GM21717 (cell line): ENCODE measurements at regions not wholly inside any gene's neighbourhood (a gene's known extent, or its start where the extent isn't known, plus 50 kb on each side); places are given as distances from the start of the nearest gene placed in this dataset.
"Not testable (repeated sequence)": the region's sequence is repeated elsewhere in the genome, so short reads cannot be mapped to it uniquely, and the experiment has no call there.

ENCODE experiments used
- ATAC-seq: cut with Tn5 transposase; IDR thresholded peaks from one replicate; pipeline ENCODE4 v1.9.1; 2021; ENCODE audit warnings: mild to moderate bottlenecking, moderate library complexity; ENCODE audit not compliant: unreplicated experiment

DNA sequence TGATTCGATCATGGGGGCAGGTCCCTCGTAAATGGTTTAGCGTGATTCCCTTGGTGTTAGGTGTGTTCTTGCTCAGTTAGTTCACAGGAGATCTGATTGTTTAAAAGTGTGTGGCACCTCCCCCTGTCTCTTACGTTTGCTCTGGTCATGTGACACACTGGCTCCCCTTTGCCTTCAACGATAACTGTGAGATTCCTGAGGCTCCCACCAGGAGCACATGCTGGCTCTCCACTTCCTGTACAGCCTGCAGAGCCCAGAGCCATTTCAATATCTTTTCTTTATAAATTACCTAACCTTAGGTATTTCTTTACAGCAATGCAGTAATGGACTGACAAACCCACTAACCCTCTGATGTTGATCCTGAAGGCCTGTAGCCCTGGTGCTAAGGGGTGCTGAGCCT, 141.9 kb downstream of the FCRL5 start:
- no peak for ATAC-seq

- no peak for ATAC-seq
Observed at GRCh38 chr1:157409927-157410326, 142.4 kb downstream of the FCRL5 start.

- no peak for ATAC-seq
Observed at GRCh38 chr1:157407917-157408525, 144.3 kb downstream of the FCRL5 start.

- no peak for ATAC-seq
Observed at GRCh38 chr1:157407367-157407766, 144.9 kb downstream of the FCRL5 start.

DNA sequence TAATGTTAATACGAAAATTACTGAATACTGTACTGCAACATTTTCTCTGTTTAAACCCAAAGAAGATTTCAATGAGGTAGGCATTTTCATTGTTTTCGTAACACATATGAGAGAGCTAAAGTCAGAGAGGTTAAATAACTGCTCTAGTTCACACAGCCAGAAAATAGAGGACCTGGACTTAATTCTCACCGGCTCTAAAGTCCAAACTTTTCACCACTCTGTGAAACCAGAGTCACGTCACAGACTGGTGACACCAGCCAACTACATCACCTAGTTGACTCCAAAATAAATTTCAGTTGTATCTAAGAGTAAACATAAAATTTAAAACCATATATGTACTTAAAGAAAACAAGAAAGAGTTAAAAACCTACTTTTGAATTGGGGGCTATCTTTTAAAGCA, 146.7 kb downstream of the FCRL5 start:
- ATAC-seq, result no peak

DNA sequence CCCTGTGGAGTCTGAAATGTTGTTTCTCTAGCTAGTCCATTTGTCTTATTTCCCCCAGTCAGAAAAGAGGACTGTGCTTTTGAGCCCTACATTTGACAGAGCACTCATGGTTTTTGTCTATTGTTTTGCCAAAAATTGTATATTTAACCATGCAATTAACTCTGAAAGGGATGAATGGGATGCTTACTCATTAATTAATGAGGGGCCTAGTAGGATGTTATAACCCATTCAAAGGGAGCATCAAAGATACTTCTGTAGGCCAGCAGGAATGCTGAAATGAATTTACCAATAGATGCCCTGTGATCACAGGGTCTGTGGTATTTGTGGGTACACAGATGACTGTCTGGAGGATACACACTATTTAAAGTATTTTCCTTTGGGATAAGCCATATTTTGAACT, 147.7 kb downstream of the FCRL5 start:
- no peak for ATAC-seq

DNA sequence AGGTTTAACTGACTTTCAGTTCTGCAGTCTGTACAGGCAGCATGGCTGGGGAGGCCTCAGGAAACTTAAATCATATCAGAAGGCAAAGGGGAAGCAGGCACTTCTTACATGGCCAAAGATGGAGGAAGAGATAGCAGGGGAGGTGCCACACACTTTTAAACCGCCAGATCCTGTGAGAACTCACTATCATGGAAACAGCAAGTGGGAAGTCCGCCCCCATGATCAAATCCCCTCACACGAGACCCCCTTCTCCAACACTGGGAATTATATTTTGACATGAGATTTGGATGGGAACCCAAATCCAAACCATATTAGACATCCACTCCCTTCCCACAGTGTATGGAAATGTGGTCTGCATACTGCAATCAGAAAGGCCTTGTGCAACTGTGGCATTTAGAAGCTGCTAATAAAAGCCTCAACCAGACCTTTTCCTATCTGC, 148.2 kb downstream of the FCRL5 start:
- ATAC-seq, result peak; percentile 30

- peak; percentile 24 for ATAC-seq
Observed at GRCh38 chr1:157403608-157404007, 148.7 kb downstream of the FCRL5 start.

- ATAC-seq, result peak; percentile 79
Observed at GRCh38 chr1:157403203-157403602, 149.1 kb downstream of the FCRL5 start.

- no peak for ATAC-seq
Observed at GRCh38 chr1:157400766-157401165, 151.5 kb downstream of the FCRL5 start.

DNA sequence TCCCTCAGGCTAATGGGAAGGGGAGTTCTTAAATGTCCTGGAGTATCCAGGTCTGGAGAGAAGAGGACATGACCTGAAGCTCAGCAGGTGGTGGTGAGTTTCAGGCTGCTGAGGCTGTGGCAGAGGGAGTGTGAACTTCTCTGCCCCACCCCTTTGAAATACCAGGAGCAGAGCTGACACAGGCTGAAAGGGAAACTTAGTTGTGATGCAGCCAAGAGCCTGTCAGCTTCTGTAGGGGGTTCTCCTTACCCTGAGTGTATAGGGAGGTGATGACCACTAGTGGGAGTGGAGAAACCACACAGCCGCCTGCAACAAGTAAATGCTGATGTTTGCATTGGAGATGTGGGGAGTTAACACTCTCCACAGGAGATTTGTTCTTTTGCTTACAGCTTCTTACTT, 152.3 kb downstream of the FCRL5 start:
- peak; percentile 67 for ATAC-seq

DNA sequence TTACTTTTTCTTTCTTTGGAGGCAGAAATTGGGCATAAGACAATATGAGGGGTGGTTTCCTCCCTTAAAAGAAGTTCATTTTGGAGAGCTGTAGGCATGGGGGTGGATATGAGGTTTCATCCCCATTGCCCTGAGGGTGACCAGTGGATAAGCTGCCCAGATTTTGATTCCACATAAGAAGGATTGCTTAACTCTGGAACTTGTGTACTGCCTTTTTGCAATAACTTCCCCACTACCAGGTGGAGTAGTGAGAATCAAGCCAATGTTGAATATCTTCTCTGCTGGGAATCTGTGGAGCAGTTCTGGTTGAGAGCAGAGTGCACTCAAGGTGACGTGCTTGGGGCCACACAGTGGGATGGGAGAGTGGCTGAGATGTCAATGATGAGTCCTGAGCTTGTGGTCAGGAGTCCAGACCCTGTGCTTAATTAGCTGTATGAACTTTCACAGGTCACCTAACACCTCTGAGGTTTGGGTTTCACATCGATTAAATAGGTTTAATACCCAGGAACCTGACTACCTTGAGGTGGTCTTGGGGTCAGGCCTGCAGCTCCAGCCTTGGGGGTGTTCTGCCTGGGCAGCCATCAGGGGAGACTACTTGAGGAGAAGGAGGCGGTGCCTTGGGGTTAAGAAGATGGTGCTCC, 152.9 kb downstream of the FCRL5 start:
- peak; percentile 13 for ATAC-seq

DNA sequence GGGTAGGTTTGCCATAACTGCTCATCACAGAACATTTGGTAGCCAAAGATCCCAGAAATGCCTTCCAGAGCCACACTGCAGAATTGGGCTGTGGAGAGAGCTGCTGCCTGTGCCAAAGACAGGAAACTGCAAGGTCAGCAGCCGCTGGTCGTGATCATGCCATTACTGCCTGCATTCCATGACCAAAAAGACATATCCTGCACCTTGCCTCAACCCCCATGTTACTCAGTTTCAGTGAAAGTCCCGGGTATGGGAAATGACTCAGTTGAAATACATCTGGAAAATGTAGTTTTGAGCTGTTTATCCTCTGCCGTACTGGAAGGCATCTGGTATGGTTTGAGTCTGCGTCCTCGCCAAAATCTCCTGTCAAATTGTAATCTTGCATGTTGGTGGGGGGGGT, 161.7 kb downstream of the FCRL5 start:
- no peak for ATAC-seq

DNA sequence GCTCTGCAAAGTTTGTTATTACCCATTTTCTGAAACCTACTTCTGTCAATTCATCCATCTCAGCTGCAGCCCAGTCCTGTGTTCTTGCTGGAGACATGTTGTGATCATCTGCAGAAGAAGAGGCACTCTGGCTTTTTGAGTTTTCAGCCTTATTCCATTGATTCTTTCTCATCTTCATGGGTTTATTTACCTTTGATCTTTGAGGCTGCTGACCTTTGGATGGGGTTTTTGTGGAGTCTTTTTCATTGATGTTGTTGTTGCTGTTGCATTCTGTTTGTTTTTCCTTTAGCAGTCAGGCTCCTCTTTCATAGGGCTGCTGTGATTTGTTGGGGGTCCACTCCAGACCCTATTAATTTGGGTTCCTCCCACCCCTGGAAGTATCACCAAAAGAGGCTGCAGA, 164.3 kb downstream of the FCRL5 start:
- ATAC-seq, result no peak

- ATAC-seq, result no peak
Observed at GRCh38 chr1:157384258-157384657, 168.1 kb downstream of the FCRL5 start.

GRCh38 chr1:157382351-157382750, 170.0 kb downstream of the FCRL5 start:
- no peak for ATAC-seq

DNA sequence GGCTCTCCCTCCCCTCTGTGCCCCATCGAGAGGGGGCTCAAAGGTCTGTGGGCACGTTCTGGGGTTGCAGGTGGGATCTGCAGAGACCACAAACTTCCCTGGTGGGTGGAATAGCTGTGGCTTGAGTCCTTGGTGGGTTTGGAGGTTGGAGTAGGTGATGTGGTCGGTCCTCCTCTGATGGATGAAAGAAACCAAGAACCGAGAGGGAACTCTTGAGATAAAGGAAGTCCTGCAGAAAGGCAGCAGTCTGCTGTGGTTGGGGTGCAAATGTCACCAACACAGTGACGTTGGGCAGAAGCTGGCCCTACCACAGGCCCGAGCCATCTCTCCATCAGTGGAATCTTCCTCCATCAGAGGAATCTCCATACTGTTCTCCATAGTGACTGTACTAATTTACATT, 171.8 kb downstream of the FCRL5 start:
- no peak for ATAC-seq

GRCh38 chr1:157377280-157377713, 175.0 kb downstream of the FCRL5 start:
- ATAC-seq, result not testable (repeated sequence)

- no peak for ATAC-seq
Observed at GRCh38 chr1:157376681-157377080, 175.6 kb downstream of the FCRL5 start.

- ATAC-seq, result not testable (repeated sequence)
Observed at GRCh38 chr1:157372311-157372710, 180.0 kb downstream of the FCRL5 start.

- no peak for ATAC-seq
Observed at GRCh38 chr1:157371826-157372225, 180.5 kb downstream of the FCRL5 start.

DNA sequence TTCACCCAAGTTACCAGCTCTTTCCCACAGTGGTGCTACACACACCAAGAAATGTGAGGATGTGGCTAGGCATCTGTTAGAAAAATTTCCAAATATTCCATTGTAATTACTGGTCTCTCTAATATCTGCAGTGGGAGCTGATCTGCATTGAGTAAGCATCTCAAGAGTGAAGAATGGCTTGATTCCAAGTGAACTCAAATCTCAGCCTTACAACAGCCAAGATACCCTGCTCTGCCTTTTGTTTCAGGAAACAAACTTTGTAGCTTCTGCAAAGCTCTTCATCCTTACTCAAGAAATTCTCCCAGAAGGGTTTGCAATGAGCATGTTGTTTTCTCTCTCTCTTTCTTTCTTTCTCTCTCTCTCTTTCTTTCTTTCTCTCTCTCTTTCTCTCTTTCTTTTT, 181.1 kb downstream of the FCRL5 start:
- ATAC-seq, result no peak

GRCh38 chr1:157370698-157371097, 181.6 kb downstream of the FCRL5 start:
- ATAC-seq, result no peak
